SKM-1 (cell line): ENCODE measurements at regions not wholly inside any gene's neighbourhood (a gene's known extent, or its start where the extent isn't known, plus 50 kb on each side); places are given as distances from the start of the nearest gene placed in this dataset.
"Not testable (repeated sequence)": the region's sequence is repeated elsewhere in the genome, so short reads cannot be mapped to it uniquely, and the experiment has no call there.

Source experiments
- DNase-seq: peaks from one replicate; lab custom pipeline; 2025; ENCODE audit not compliant: unreplicated experiment; lab: John Stamatoyannopoulos, UW

GRCh38 chr15:81828135-81828534 is 217.7 kb downstream of the MEX3B start:
- DNase-seq, result no peak

GRCh38 chr15:81825136-81825535 is 220.7 kb downstream of the MEX3B start:
- DNase-seq, result no peak

- DNase-seq, result not testable (repeated sequence)
Measured at GRCh38 chr15:81822587-81822986, 223.2 kb downstream of the MEX3B start.

- DNase-seq, result no peak
Measured at GRCh38 chr15:81819924-81820635, 225.7 kb downstream of the MEX3B start.

- no peak for DNase-seq
Measured at GRCh38 chr15:81814882-81815455, 230.8 kb downstream of the MEX3B start.

- no peak for DNase-seq
Measured at GRCh38 chr15:81813215-81813614, 232.6 kb downstream of the MEX3B start.

GRCh38 chr15:81812456-81812855 is 233.4 kb downstream of the MEX3B start:
- no peak for DNase-seq

GRCh38 chr15:81811736-81812135 is 234.1 kb downstream of the MEX3B start:
- DNase-seq, result no peak

GRCh38 chr15:81809543-81809942 is 236.3 kb downstream of the MEX3B start:
- DNase-seq, result no peak

GRCh38 chr15:81807806-81808205 is 238.0 kb downstream of the MEX3B start:
- no peak for DNase-seq

GRCh38 chr15:81807186-81807585 is 238.6 kb downstream of the MEX3B start:
- DNase-seq, result no peak

GRCh38 chr15:81795899-81796298 is 249.9 kb downstream of the MEX3B start:
- no peak for DNase-seq

GRCh38 chr15:81792646-81793045 is 253.2 kb downstream of the MEX3B start:
- no peak for DNase-seq

GRCh38 chr15:81791322-81791721 is 254.5 kb downstream of the MEX3B start:
- not testable (repeated sequence) for DNase-seq

GRCh38 chr15:81789403-81789802 is 256.4 kb downstream of the MEX3B start:
- DNase-seq, result no peak

- DNase-seq, result no peak
Measured at GRCh38 chr15:81786776-81787175, 259.0 kb downstream of the MEX3B start.

- DNase-seq, result no peak
Measured at GRCh38 chr15:81785679-81786078, 260.1 kb downstream of the MEX3B start.

- no peak for DNase-seq
Measured at GRCh38 chr15:81785181-81785580, 260.6 kb downstream of the MEX3B start.

GRCh38 chr15:81784751-81785150 is 261.1 kb downstream of the MEX3B start:
- DNase-seq, result no peak

- DNase-seq, result no peak
Measured at GRCh38 chr15:81783586-81783985, 262.2 kb downstream of the MEX3B start.

GRCh38 chr15:81783076-81783475 is 262.7 kb downstream of the MEX3B start:
- DNase-seq, result no peak

GRCh38 chr15:81781395-81781794 is 264.4 kb downstream of the MEX3B start:
- DNase-seq, result no peak

- DNase-seq, result no peak
Measured at GRCh38 chr15:81780966-81781365, 264.9 kb downstream of the MEX3B start.
